Natural killer cell (primary cell): ENCODE measurements at regions not wholly inside any gene's neighbourhood (a gene's known extent, or its start where the extent isn't known, plus 50 kb on each side); places are given as distances from the start of the nearest gene placed in this dataset.

Experiments used
- ATAC-seq, 3 donors: fragments of 150-1000 bp in 2 of 3; fragments of 200-7000 bp in 1 of 3; cut with Tn5 transposase; 1 replicate in 1 of 3; 2 replicates in 2 of 3; pipeline ENCODE4 v1.10.0; 2021; ENCODE audit warnings: mild to moderate bottlenecking in 2 of 3, moderate library complexity in 2 of 3
- DNase-seq, 2 donors: peaks; one replicate each; pipeline versions ENCODE4 v3.0.0 to v3.0.0-alpha.2; 2013 to 2021; ENCODE audit warnings: mixed read lengths in 1 of 2
- H3K27ac ChIP-seq: one replicate; pipeline ENCODE4 v1.5.1; 2013; ENCODE audit warnings: mild to moderate bottlenecking, low read length
- H3K27me3 ChIP-seq: one replicate; pipeline ENCODE4 v1.6.1; 2013; ENCODE audit warnings: low read length; ENCODE audit not compliant: control insufficient read depth, insufficient read depth
- H3K36me3 ChIP-seq: one replicate; pipeline ENCODE4 v1.6.1; 2013; ENCODE audit warnings: low read length; ENCODE audit not compliant: control insufficient read depth, insufficient read depth
- H3K4me1 ChIP-seq: one replicate; pipeline ENCODE4 v1.6.1; 2013; ENCODE audit warnings: low read length; ENCODE audit not compliant: control insufficient read depth, insufficient read depth
- H3K4me3 ChIP-seq: one replicate; pipeline ENCODE4 v1.5.1; 2013; ENCODE audit warnings: low read length
- H3K9me3 ChIP-seq: one replicate; pipeline ENCODE4 v1.6.1; 2013; ENCODE audit warnings: low read length; ENCODE audit not compliant: control insufficient read depth, insufficient read depth
- H3K27ac Mint-ChIP-seq, 2 donors: one replicate each; pipeline ENCODE4 v1.8.0; 2022; ENCODE audit warnings: mild to moderate bottlenecking in 2 of 2, mixed read lengths in 2 of 2, moderate library complexity in 1 of 2
- H3K27me3 Mint-ChIP-seq, 2 donors: one replicate each; pipeline ENCODE4 v1.8.0; 2022; ENCODE audit warnings: low read depth in 2 of 2, mixed read lengths in 2 of 2
- H3K36me3 Mint-ChIP-seq: one replicate; pipeline ENCODE4 v1.8.0; 2022; ENCODE audit warnings: mixed read lengths
- H3K4me1 Mint-ChIP-seq, 2 donors: one replicate each; pipeline ENCODE4 v1.8.0; 2022; ENCODE audit warnings: mixed read lengths in 2 of 2
- H3K4me3 Mint-ChIP-seq: one replicate; pipeline ENCODE4 v1.8.0; 2022; ENCODE audit warnings: mild to moderate bottlenecking, moderate library complexity, mixed read lengths
- H3K9me3 Mint-ChIP-seq, 2 donors: one replicate each; pipeline ENCODE4 v1.8.0; 2022; ENCODE audit warnings: mixed read lengths in 2 of 2
- CTCF ChIP-seq: fragments of 200-600 bp; IDR thresholded peaks from one replicate; pipeline ENCODE4 v1.8.0; 2022; ENCODE audit warnings: antibody characterized with exemption
- WGBS: methylation state at CpG from one replicate; pipeline ENCODE4 v1.1.7; 2013; ENCODE audit warnings: missing lambda C conversion rate; ENCODE audit not compliant: insufficient coverage; 5-methylcytosine and 5-hydroxymethylcytosine counted together
- intact Hi-C: fragments of 100-400 bp; cut with micrococcal nuclease; formaldehyde crosslinking; loops from one replicate; pipeline ENCODE4 v1.14.2; 2022

- Histone ChIP-seq H3K9me3 (no peaks in the 10 kb centered on the region), H3K36me3 (no peaks in the 10 kb centered on the region), H3K4me1 (no peaks in the 10 kb centered on the region), H3K27me3 (no peaks in the 10 kb centered on the region), H3K27ac (no peak overlapping the region), H3K4me3 (no peak overlapping the region)
- 20% methylated on average over 1 of the region's 2 CpGs for WGBS
- no peaks in the 10 kb centered on the region for H3K27me3 Mint-ChIP-seq
- ATAC-seq (no peak), DNase-seq (no peak)
- peaks cover 0 to 7% of the 10 kb centered on the region in 2 donors for H3K9me3 Mint-ChIP-seq
- H3K4me1 Mint-ChIP-seq, result no peaks in the 10 kb centered on the region
- H3K27ac Mint-ChIP-seq, result no peak overlapping the region
- peaks cover under 1% of the 10 kb centered on the region for H3K36me3 Mint-ChIP-seq
- TF ChIP-seq CTCF, result no peak
- no peak overlapping the region for H3K4me3 Mint-ChIP-seq
- intact Hi-C loops, result no loop called here
Observed at GRCh38 chr6:82571455-82571854, 207.8 kb downstream of the TPBG start.

GRCh38 chr6:82573254-82573972, 209.8 kb downstream of the TPBG start:
- intact Hi-C loops, result no loop called here
- H3K4me3 ChIP-seq, result no peak overlapping the region
- no peaks in the 10 kb centered on the region for H3K27me3 Mint-ChIP-seq
- no peaks in the 10 kb centered on the region for H3K27me3 ChIP-seq
- H3K9me3 ChIP-seq, result no peaks in the 10 kb centered on the region
- WGBS, result 68% methylated on average over 2 of the region's 3 CpGs
- DNase-seq (no peak), ATAC-seq (no peak)
- no peaks in the 10 kb centered on the region for H3K36me3 ChIP-seq
- no peak overlapping the region for H3K27ac Mint-ChIP-seq
- H3K9me3 Mint-ChIP-seq, result peaks cover 0 to 6% of the 10 kb centered on the region in 2 donors
- no peak for TF ChIP-seq CTCF
- no peak overlapping the region for H3K27ac ChIP-seq
- H3K4me3 Mint-ChIP-seq, result no peak overlapping the region
- H3K4me1 ChIP-seq, result no peaks in the 10 kb centered on the region
- H3K4me1 Mint-ChIP-seq, result no peaks in the 10 kb centered on the region
- peaks cover 6% of the 10 kb centered on the region for H3K36me3 Mint-ChIP-seq

- intact Hi-C loops, result no loop called here
- H3K9me3 Mint-ChIP-seq, result peaks cover 4 to 9% of the 10 kb centered on the region in 2 donors
- Histone ChIP-seq H3K9me3 (no peaks in the 10 kb centered on the region), H3K36me3 (no peaks in the 10 kb centered on the region), H3K4me1 (no peaks in the 10 kb centered on the region), H3K27me3 (no peaks in the 10 kb centered on the region), H3K27ac (no peak overlapping the region), H3K4me3 (no peak overlapping the region)
- no peaks in the 10 kb centered on the region for H3K4me1 Mint-ChIP-seq
- TF ChIP-seq CTCF, result no peak
- WGBS, result no CpG with 5 or more reads among the region's 1 CpG
- ATAC-seq (no peak), DNase-seq (no peak)
- no peak overlapping the region for H3K4me3 Mint-ChIP-seq
- peaks cover 6% of the 10 kb centered on the region for H3K36me3 Mint-ChIP-seq
- no peak overlapping the region for H3K27ac Mint-ChIP-seq
- H3K27me3 Mint-ChIP-seq, result no peaks in the 10 kb centered on the region
Observed at GRCh38 chr6:82576284-82576683, 212.7 kb downstream of the TPBG start.

- H3K4me3 Mint-ChIP-seq, result no peak overlapping the region
- no peaks in the 10 kb centered on the region for H3K4me1 Mint-ChIP-seq
- DNase-seq, result no peak
- H3K27ac Mint-ChIP-seq, result no peak overlapping the region
- Histone ChIP-seq H3K9me3 (no peaks in the 10 kb centered on the region), H3K27me3 (no peaks in the 10 kb centered on the region), H3K4me1 (no peaks in the 10 kb centered on the region), H3K27ac (no peak overlapping the region), H3K36me3 (no peaks in the 10 kb centered on the region), H3K4me3 (no peak overlapping the region)
- H3K36me3 Mint-ChIP-seq, result no peaks in the 10 kb centered on the region
- 78% methylated on average over 4 of the region's 6 CpGs for whole genome bisulfite sequencing
- H3K27me3 Mint-ChIP-seq, result no peaks in the 10 kb centered on the region
- intact Hi-C loops, result no loop called here
- TF ChIP-seq CTCF, result no peak
- no peak for ATAC-seq
- peaks cover 0 to 9% of the 10 kb centered on the region in 2 donors for H3K9me3 Mint-ChIP-seq
Observed at GRCh38 chr6:82584194-82584695, 220.6 kb downstream of the TPBG start.
